Breast epithelium (tissue), 3 donors: ENCODE measurements at regions not wholly inside any gene's neighbourhood (a gene's known extent, or its start where the extent isn't known, plus 50 kb on each side); places are given as distances from the start of the nearest gene placed in this dataset.

Experiments
- CTCF ChIP-seq, 3 donors: fragments of 450-650 bp; IDR thresholded peaks; one replicate each; pipeline ENCODE4 v1.5.1; 2016 to 2017; ENCODE audit warnings: antibody characterized with exemption in 3 of 3, mild to moderate bottlenecking in 3 of 3, moderate library complexity in 3 of 3
- POLR2A ChIP-seq: fragments of 450-650 bp; IDR thresholded peaks from one replicate; pipeline ENCODE4 v1.6.1; 2016; ENCODE audit warnings: antibody characterized with exemption, mild to moderate bottlenecking, moderate library complexity

- TF ChIP-seq CTCF (IDR thresholded peaks at IDR 0.05) (no peak), POLR2A (no peak)
These were observed 469.1 kb downstream of the GBA3 start for GRCh38 chr4:23161787-23162186.
